HCT116 (cell line): ENCODE measurements at regions not wholly inside any gene's neighbourhood (a gene's known extent, or its start where the extent isn't known, plus 50 kb on each side); places are given as distances from the start of the nearest gene placed in this dataset.

Experiments
- ATAC-seq: fragments of 200-7000 bp; cut with Tn5 transposase; 2 replicates; pipeline ENCODE4 v1.9.1; 2020; ENCODE audit warnings: mild to moderate bottlenecking, moderate library complexity
- BruUV-seq: library from RNA; stranded (reverse); fragments of 400-500 nt; replicated peaks from 2 replicates; lab custom pipeline; 2021; lab: Mats Ljungman, UMichigan
- CTCF ChIA-PET: fragments of 300-600 bp; sonication (Branson Sonifier 250); formaldehyde crosslinking; loops from one replicate; lab custom pipeline; 2021; ENCODE audit warnings: antibody characterized with exemption; lab: Charles Lee
- POLR2A ChIA-PET: fragments of 300-600, 350-600 bp; sonication (Branson Sonifier 250); formaldehyde crosslinking; loops from one replicate; lab custom pipeline; 2021; ENCODE audit warnings: antibody characterized with exemption; lab: Charles Lee
- RAD21 ChIA-PET, 2 experiments: fragments of 300-600 bp; sonication (Branson Sonifier 250); formaldehyde crosslinking; loops; one replicate each; lab custom pipeline; 2023; ENCODE audit warnings: low total read pairs in 2 of 2; ENCODE audit not compliant: uncharacterized antibody in 2 of 2, unreplicated experiment in 2 of 2, low non-redundant PET in 1 of 2; lab: Charles Lee
- DNase-seq: peaks from one replicate; pipeline ENCODE4 v3.0.0-alpha.2; 2010; ENCODE audit warnings: low read depth, low spot score
- H2AFZ ChIP-seq: fragments of 200-600 bp; shearing (Covaris generic), sonication (generic); 2 replicates; pipeline ENCODE4 v1.6.1; 2017; ENCODE audit warnings: low read depth, mixed run types, mixed read lengths, antibody characterized with exemption, low read length; ENCODE audit not compliant: poor library complexity, severe bottlenecking
- H3K27ac ChIP-seq: 2 replicates; pipeline ENCODE4 v1.5.1; 2012; ENCODE audit warnings: low read depth, low read length
- H3K27me3 ChIP-seq: fragments of 200-600 bp; sonication (generic); 2 replicates; pipeline ENCODE4 v1.6.1; 2016; ENCODE audit warnings: mixed run types, low read length, mixed read lengths; ENCODE audit not compliant: insufficient read depth
- H3K36me3 ChIP-seq, 2 experiments: fragments of 200-500 bp in 1 of 2; fragments of 200-600 bp in 1 of 2; sonication (Bioruptor generic) in 1 of 2; sonication (generic) in 1 of 2; 2 replicates each; pipeline versions ENCODE4 v1.5.1 to v1.6.1; 2014 to 2016; ENCODE audit warnings: low read length in 2 of 2, inconsistent platforms in 1 of 2, mixed read lengths in 1 of 2, mixed run types in 1 of 2; ENCODE audit not compliant: insufficient read depth in 2 of 2, control insufficient read depth in 1 of 2
- H3K4me1 ChIP-seq, 2 experiments: fragments of 200-600 bp in 1 of 2; sonication (generic) in 1 of 2; 2 replicates each; pipeline versions ENCODE4 v1.5.1 to v1.6.1; 2012 to 2017; ENCODE audit warnings: low read length in 2 of 2, inconsistent platforms in 1 of 2, mild to moderate bottlenecking in 1 of 2, mixed read lengths in 1 of 2, mixed run types in 1 of 2, moderate library complexity in 1 of 2; ENCODE audit not compliant: insufficient read depth in 2 of 2, control insufficient read depth in 1 of 2
- H3K4me2 ChIP-seq: fragments of 200-600 bp; sonication (generic); 2 replicates; pipeline ENCODE4 v1.6.1; 2017; ENCODE audit warnings: mixed run types, low read length, mixed read lengths
- H3K4me3 ChIP-seq, 2 experiments: fragments of 200-600 bp in 1 of 2; sonication (generic) in 1 of 2; replicated peaks in 1 of 2; 2 replicates each; pipeline ENCODE4 v1.5.1; 2011 to 2016; ENCODE audit warnings: low read length in 2 of 2, control low read depth in 1 of 2, low read depth in 1 of 2, mild to moderate bottlenecking in 1 of 2, mixed read lengths in 1 of 2, mixed run types in 1 of 2
- H3K79me2 ChIP-seq: fragments of 200-600 bp; sonication (generic); 2 replicates; pipeline ENCODE4 v1.6.1; 2017; ENCODE audit warnings: mild to moderate bottlenecking, mixed run types, low read length, moderate library complexity, mixed read lengths; ENCODE audit not compliant: insufficient read depth
- H3K9ac ChIP-seq: fragments of 200-600 bp; sonication (generic); 2 replicates; pipeline ENCODE4 v1.6.1; 2016; ENCODE audit warnings: low read length, mixed read lengths
- H3K9me2 ChIP-seq: fragments of 200-600 bp; sonication (generic), shearing (Covaris generic); 2 replicates; pipeline ENCODE4 v1.6.1; 2017; ENCODE audit warnings: mixed run types, mild to moderate bottlenecking, moderate library complexity; ENCODE audit not compliant: insufficient read depth
- H3K9me3 ChIP-seq, 2 experiments: fragments of 200-500 bp in 1 of 2; fragments of 200-600 bp in 1 of 2; sonication (Bioruptor generic) in 1 of 2; sonication (generic) in 1 of 2; 2 replicates each; pipeline ENCODE4 v1.6.1; 2014 to 2017; ENCODE audit warnings: low read length in 2 of 2, mixed read lengths in 2 of 2, inconsistent platforms in 1 of 2, low read depth in 1 of 2, mild to moderate bottlenecking in 1 of 2, mixed run types in 1 of 2, moderate library complexity in 1 of 2; ENCODE audit not compliant: control insufficient read depth in 1 of 2, insufficient read depth in 1 of 2
- H4K20me1 ChIP-seq: fragments of 200-600 bp; sonication (generic), shearing (Covaris generic); 2 replicates; pipeline ENCODE4 v1.6.1; 2017; ENCODE audit warnings: mixed run types, mild to moderate bottlenecking, moderate library complexity; ENCODE audit not compliant: insufficient read depth
- CBX3 ChIP-seq: IDR thresholded peaks from 2 replicates; pipeline ENCODE4 v1.6.1; 2012; ENCODE audit warnings: low read depth
- EZH2 ChIP-seq: fragments of 200-600 bp; sonication (generic); IDR thresholded peaks from 2 replicates; pipeline ENCODE4 v1.6.1; 2017; ENCODE audit warnings: antibody characterized with exemption, mixed run types
- EZH2phosphoT487 ChIP-seq: fragments of 200-600 bp; IDR thresholded peaks from 2 replicates; pipeline ENCODE4 v1.6.1; 2018; ENCODE audit warnings: antibody characterized with exemption, borderline replicate concordance
- JUND ChIP-seq: IDR thresholded peaks from 2 replicates; pipeline ENCODE4 v1.6.1; 2012
- POLR2A ChIP-seq: IDR thresholded peaks from 2 replicates; pipeline ENCODE4 v1.7.0; 2011; ENCODE audit warnings: borderline replicate concordance; ENCODE audit not compliant: insufficient read depth, insufficient read length; ENCODE audit errors: extremely low read depth
- RAD21 ChIP-seq: IDR thresholded peaks from 2 replicates; pipeline ENCODE4 v1.6.1; 2012; ENCODE audit warnings: low read depth, mild to moderate bottlenecking
- SIN3A ChIP-seq: IDR thresholded peaks from 2 replicates; pipeline ENCODE4 v1.6.1; 2012; ENCODE audit warnings: low read depth
- SP1 ChIP-seq: IDR thresholded peaks from 2 replicates; pipeline ENCODE4 v1.6.1; 2012; ENCODE audit warnings: low read depth
- YY1 ChIP-seq: IDR thresholded peaks from 2 replicates; pipeline ENCODE4 v1.6.1; 2011; ENCODE audit warnings: low read length, low read depth, moderate library complexity, mild to moderate bottlenecking; ENCODE audit not compliant: insufficient replicate concordance; ENCODE audit errors: extremely low read depth
- ZFX ChIP-seq: fragments of 450-650 bp; IDR thresholded peaks from 2 replicates; pipeline ENCODE4 v1.6.1; 2017
- ZNF274 ChIP-seq: fragments of 200-500 bp; sonication (Bioruptor generic); IDR thresholded peaks from 2 replicates; pipeline ENCODE4 v1.6.1; 2014; ENCODE audit warnings: mild to moderate bottlenecking, low read depth, low read length, inconsistent platforms
- intact Hi-C: fragments of 100-400 bp; cut with micrococcal nuclease; formaldehyde crosslinking; loops from 2 replicates; pipeline ENCODE4 v1.10.0; 2022
- TF ChIP-seq, protein P1 (sequence below): IDR thresholded peaks from 2 replicates; pipeline ENCODE4 v1.6.1; 2011; ENCODE audit warnings: mild to moderate bottlenecking, low read length, moderate library complexity; ENCODE audit not compliant: insufficient replicate concordance; ENCODE audit errors: extremely low read depth
- TF ChIP-seq, protein P2 (sequence below): IDR thresholded peaks from 2 replicates; pipeline ENCODE4 v1.6.1; 2012; ENCODE audit warnings: low read depth
- TF ChIP-seq, protein P3 (sequence below): IDR thresholded peaks from 2 replicates; pipeline ENCODE4 v1.6.1; 2012
- TF ChIP-seq, protein P4 (sequence below): IDR thresholded peaks from 2 replicates; pipeline ENCODE4 v1.6.1; 2012

DNA sequence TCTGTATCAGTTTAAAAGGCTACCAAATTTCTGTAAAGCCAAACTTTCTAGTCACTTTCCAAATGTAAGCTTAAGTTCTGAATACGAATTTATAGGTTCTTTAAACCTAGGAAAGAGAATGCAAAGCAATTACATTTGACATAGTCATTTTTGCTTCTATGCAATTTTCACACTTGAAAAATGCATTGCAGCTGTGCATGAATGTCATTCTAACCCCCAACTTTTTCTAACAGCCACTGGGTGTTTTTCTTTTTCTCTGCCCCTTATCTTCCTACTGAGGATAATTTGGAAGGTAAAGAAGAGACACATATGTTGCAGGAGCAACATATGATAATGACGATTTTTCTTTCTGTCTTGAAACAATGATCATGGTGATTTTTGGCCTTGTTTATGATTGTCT, 537.5 kb downstream of the SPRY1 start:
- no peak overlapping the region for H3K4me2 ChIP-seq
- no peak for ATAC-seq
- CTCF ChIA-PET: no interaction called here
- no peak overlapping the region for H2AFZ ChIP-seq
- no peaks in the 10 kb centered on the region for H3K4me1 ChIP-seq
- no peak overlapping the region for H3K9ac ChIP-seq
- no TSS peak for BruUV-seq
- no peak for DNase-seq
- H3K27ac ChIP-seq: no peak overlapping the region
- no peaks in the 10 kb centered on the region for H3K36me3 ChIP-seq
- intact Hi-C loops: no loop called here
- no peaks in the 10 kb centered on the region for H4K20me1 ChIP-seq
- no peaks in the 10 kb centered on the region for H3K9me3 ChIP-seq
- no peaks in the 10 kb centered on the region for H3K9me2 ChIP-seq
- H3K27me3 ChIP-seq: no peaks in the 10 kb centered on the region
- RAD21 ChIA-PET: no interaction called here
- no peaks in the 10 kb centered on the region for H3K79me2 ChIP-seq
- POLR2A ChIA-PET: no interaction called here
- no peak overlapping the region for H3K4me3 ChIP-seq
- TF ChIP-seq JUND (no peak), EZH2phosphoT487 (no peak), ZNF274 (no peak), SIN3A (no peak), CBX3 (no peak), YY1 (no peak), ZFX (no peak), SP1 (no peak), EZH2 (no peak), RAD21 (no peak), POLR2A (no peak)
- TF ChIP-seq, protein P1, sequence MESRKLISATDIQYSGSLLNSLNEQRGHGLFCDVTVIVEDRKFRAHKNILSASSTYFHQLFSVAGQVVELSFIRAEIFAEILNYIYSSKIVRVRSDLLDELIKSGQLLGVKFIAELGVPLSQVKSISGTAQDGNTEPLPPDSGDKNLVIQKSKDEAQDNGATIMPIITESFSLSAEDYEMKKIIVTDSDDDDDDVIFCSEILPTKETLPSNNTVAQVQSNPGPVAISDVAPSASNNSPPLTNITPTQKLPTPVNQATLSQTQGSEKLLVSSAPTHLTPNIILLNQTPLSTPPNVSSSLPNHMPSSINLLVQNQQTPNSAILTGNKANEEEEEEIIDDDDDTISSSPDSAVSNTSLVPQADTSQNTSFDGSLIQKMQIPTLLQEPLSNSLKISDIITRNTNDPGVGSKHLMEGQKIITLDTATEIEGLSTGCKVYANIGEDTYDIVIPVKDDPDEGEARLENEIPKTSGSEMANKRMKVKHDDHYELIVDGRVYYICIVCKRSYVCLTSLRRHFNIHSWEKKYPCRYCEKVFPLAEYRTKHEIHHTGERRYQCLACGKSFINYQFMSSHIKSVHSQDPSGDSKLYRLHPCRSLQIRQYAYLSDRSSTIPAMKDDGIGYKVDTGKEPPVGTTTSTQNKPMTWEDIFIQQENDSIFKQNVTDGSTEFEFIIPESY: no peak
- TF ChIP-seq, protein P2, sequence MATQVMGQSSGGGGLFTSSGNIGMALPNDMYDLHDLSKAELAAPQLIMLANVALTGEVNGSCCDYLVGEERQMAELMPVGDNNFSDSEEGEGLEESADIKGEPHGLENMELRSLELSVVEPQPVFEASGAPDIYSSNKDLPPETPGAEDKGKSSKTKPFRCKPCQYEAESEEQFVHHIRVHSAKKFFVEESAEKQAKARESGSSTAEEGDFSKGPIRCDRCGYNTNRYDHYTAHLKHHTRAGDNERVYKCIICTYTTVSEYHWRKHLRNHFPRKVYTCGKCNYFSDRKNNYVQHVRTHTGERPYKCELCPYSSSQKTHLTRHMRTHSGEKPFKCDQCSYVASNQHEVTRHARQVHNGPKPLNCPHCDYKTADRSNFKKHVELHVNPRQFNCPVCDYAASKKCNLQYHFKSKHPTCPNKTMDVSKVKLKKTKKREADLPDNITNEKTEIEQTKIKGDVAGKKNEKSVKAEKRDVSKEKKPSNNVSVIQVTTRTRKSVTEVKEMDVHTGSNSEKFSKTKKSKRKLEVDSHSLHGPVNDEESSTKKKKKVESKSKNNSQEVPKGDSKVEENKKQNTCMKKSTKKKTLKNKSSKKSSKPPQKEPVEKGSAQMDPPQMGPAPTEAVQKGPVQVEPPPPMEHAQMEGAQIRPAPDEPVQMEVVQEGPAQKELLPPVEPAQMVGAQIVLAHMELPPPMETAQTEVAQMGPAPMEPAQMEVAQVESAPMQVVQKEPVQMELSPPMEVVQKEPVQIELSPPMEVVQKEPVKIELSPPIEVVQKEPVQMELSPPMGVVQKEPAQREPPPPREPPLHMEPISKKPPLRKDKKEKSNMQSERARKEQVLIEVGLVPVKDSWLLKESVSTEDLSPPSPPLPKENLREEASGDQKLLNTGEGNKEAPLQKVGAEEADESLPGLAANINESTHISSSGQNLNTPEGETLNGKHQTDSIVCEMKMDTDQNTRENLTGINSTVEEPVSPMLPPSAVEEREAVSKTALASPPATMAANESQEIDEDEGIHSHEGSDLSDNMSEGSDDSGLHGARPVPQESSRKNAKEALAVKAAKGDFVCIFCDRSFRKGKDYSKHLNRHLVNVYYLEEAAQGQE: no peak
- TF ChIP-seq, protein P3, sequence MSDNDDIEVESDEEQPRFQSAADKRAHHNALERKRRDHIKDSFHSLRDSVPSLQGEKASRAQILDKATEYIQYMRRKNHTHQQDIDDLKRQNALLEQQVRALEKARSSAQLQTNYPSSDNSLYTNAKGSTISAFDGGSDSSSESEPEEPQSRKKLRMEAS: no peak
- TF ChIP-seq, protein P4, sequence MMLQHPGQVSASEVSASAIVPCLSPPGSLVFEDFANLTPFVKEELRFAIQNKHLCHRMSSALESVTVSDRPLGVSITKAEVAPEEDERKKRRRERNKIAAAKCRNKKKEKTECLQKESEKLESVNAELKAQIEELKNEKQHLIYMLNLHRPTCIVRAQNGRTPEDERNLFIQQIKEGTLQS: no peak
